ENCODE measurements at regions not wholly inside any gene's neighbourhood (a gene's known extent, or its start where the extent isn't known, plus 50 kb on each side); places are given as distances from the start of the nearest gene placed in this dataset.
"Not testable (repeated sequence)": the region's sequence is repeated elsewhere in the genome, so short reads cannot be mapped to it uniquely, and the experiment has no call there.

DNA sequence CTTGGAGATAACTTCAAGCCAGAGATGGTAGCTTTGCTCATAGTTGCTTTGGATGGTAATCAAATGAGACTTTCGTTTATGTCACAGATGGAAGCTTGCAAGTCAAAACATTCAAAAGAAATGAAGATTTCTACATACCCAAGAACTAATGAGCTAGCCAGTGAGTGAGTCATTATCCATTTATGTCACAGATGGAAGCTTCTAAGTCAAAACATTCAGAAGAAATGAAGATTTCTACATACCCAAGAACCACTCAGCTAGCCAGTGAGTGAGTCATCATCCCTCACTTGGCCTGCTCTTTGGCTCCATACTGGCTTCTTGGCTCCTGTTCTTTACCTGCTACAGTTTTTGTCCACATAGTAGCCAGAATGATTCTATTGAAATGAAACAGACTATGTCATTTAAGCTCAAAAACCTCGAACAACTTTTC is 559.8 kb upstream of the CBLB start:
- Mint-ChIP-seq H3K36me3 (ENCODE audit: low read depth) (peaks cover 7% of the 10 kb centered on the region), H3K4me1 (peaks cover 42% of the 10 kb centered on the region), H3K27ac (peak overlapping the region; percentile 96), H3K4me3 (peak overlapping the region; percentile 25), H3K27me3 (no peaks in the 10 kb centered on the region), H3K9me3 (peaks cover 7% of the 10 kb centered on the region)
- intact Hi-C loops (cut with micrococcal nuclease) = loop anchor here (1.0 to 10.0 kb wide), 14 partner anchors 28 to 1060 kb away; no protein-coding TSS in a partner anchor
- DNase-seq = no peak

DNA sequence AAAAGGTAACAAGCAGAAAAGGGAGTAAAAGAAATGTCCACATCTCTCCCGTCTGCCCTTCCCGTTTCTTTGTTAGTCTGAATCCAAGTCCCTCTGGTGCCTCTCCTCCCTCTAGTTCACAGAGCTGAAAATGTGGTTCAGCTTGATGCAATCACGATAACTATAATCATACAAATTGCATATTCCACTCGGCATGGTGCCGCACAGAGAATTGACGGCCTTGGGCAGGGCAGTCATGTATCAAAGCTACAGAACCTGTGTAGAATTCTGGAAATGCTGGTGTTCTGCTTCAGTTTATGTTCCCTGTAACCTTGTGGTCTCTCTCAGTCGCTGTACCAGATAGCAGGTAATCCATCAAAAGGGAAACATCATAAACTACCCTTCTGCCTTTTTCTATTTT is 562.9 kb upstream of the CBLB start:
- Mint-ChIP-seq H3K27me3 (no peaks in the 10 kb centered on the region), H3K36me3 (ENCODE audit: low read depth) (peaks cover 4% of the 10 kb centered on the region), H3K4me3 (no peak overlapping the region), H3K27ac (no peak overlapping the region), H3K4me1 (peaks cover 18% of the 10 kb centered on the region), H3K9me3 (peaks cover 12% of the 10 kb centered on the region)
- intact Hi-C loops (cut with micrococcal nuclease) = no loop called here
- DNase-seq = peak; percentile 40

DNA sequence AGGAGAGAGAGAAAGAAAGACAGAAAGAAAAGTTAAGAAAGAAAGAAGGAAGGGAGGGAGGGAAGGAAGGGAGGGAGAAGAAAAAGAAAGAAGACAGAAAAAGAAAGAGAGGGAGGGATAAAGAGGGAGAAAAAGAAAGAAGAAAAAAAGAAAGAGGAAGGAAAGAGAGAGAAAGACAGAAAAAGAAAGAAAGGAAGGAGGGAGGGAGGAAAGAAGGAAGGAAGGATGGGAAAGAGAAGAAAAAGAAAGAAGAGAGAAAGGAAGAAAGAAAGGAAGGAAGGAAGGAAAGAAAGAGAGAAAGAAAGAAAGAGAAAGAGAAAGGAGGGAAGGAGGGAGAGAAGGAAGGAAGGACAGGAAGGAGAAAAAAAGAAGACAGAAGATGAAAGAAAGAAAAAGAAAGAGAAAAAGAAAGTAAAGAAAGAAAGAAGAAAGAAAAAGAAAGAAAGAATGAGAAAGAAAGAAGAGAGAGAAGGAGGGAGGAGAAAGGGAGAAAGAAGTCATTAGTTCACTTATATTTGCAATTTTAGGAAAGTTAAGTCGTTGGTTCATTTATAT is 567.2 kb upstream of the CBLB start:
- intact Hi-C loops (cut with micrococcal nuclease) = no loop called here
- Mint-ChIP-seq H3K27ac (peak overlapping the region; percentile 70), H3K4me1 (peaks cover 1% of the 10 kb centered on the region), H3K4me3 (no peak overlapping the region), H3K27me3 (no peaks in the 10 kb centered on the region), H3K9me3 (peaks cover 13% of the 10 kb centered on the region), H3K36me3 (ENCODE audit: low read depth) (no peaks in the 10 kb centered on the region)
- DNase-seq = no peak

DNA sequence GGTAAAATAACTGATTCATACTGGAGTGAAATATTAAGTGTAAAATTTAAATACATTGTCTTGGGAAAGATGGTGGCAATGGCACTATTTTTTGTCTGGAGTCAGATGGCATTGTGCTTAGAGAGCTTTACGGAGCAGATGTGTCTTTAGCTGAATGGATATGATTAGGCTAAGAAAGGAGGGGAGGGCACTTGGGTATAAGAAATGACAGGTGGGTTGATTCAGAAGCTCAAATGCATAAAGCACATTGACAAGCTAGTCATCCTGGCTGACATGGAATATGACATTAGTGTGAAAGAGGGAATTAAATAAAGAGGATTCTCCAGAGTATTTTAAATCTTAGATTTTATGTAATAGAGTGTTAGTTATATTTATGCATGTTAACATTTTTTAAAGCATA is 570.1 kb upstream of the CBLB start:
- no peaks in the 10 kb centered on the region for H3K36me3 Mint-ChIP-seq (ENCODE audit: low read depth)
- no peak overlapping the region for H3K4me3 Mint-ChIP-seq
- intact Hi-C loops (cut with micrococcal nuclease) = no loop called here
- H3K9me3 Mint-ChIP-seq = peaks cover 9% of the 10 kb centered on the region
- H3K4me1 Mint-ChIP-seq = peaks cover 1% of the 10 kb centered on the region
- no peaks in the 10 kb centered on the region for H3K27me3 Mint-ChIP-seq
- no peak for DNase-seq
- H3K27ac Mint-ChIP-seq = no peak overlapping the region

DNA sequence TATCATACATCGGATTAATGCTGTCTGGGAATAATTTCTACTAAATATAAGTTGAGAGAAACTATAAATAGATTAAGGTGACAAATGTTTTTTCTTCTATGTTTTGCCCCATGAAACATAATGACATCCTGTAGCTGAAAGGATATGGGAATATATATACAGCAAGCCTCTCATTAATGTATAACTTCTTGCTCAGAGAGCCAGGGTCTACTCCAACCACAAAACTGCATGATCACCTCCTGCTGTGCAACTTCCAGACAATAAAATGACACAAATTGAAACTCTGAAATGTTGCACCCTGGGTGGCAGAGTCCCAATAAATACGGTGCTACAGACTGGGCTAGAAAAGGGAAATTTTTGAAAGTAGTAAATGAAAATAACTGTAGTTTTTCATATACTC is 571.9 kb upstream of the CBLB start:
- no peak overlapping the region for H3K4me3 Mint-ChIP-seq
- H3K4me1 Mint-ChIP-seq = no peaks in the 10 kb centered on the region
- H3K27ac Mint-ChIP-seq = no peak overlapping the region
- H3K9me3 Mint-ChIP-seq = peaks cover 5% of the 10 kb centered on the region
- no peak for DNase-seq
- intact Hi-C loops (cut with micrococcal nuclease) = no loop called here
- H3K27me3 Mint-ChIP-seq = no peaks in the 10 kb centered on the region
- H3K36me3 Mint-ChIP-seq (ENCODE audit: low read depth) = no peaks in the 10 kb centered on the region

DNA sequence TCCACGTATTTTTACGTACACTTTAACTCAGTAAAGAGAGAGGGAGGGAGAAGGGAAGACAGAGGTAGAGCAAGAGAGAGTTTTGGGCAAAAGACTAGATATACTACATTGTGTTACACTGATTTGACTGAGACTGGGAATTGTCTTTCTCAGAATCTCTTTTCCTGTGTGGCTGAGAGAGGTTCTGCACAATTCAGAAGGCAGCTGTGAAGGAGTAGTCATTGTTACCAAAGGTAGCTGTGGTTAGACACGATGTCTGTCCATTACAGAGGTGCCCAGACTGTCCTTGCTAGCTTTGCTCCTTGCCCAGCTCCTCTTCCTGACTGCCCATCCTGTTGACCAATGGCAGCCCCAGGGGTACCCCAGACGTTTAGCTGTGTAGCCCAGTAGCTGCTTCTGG is 577.5 kb upstream of the CBLB start:
- DNase-seq = no peak
- Mint-ChIP-seq H3K9me3 (peaks cover 10% of the 10 kb centered on the region), H3K27ac (peak overlapping the region; percentile 7), H3K27me3 (no peaks in the 10 kb centered on the region), H3K4me1 (peaks cover 7% of the 10 kb centered on the region), H3K36me3 (ENCODE audit: low read depth) (peaks cover 11% of the 10 kb centered on the region), H3K4me3 (no peak overlapping the region)
- intact Hi-C loops (cut with micrococcal nuclease) = no loop called here

DNA sequence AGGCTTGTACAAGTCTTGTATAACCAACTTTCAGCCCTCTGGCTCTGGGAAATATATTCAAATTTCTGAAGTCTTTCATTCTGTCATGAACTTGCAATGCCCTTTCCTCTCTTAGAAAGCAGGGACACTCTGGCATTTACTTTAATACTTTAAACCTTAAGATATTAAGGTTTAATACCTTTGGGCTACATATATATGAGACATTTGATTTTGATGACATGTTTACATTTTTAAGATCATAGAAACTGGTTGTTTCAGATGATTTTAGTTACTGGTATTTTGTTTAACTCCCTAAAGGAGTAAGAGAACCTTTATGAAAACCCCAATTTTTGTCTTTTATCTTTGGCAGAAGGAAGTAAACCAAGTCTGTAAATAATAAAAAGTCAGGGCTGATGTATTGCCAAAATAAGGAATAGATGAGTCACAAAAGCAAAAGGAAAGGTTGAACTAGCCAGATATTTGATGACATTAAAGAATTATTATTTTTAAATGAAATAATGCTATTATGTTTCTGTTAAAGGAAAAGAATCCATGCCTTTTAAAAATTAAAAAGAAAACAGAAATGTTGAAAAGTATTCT is 579.0 kb upstream of the CBLB start:
- H3K27me3 Mint-ChIP-seq = no peaks in the 10 kb centered on the region
- intact Hi-C loops (cut with micrococcal nuclease) = no loop called here
- H3K27ac Mint-ChIP-seq = no peak overlapping the region
- no peak overlapping the region for H3K4me3 Mint-ChIP-seq
- peaks cover 11% of the 10 kb centered on the region for H3K36me3 Mint-ChIP-seq (ENCODE audit: low read depth)
- H3K4me1 Mint-ChIP-seq = peaks cover 7% of the 10 kb centered on the region
- peaks cover 15% of the 10 kb centered on the region for H3K9me3 Mint-ChIP-seq
- DNase-seq = no peak

DNA sequence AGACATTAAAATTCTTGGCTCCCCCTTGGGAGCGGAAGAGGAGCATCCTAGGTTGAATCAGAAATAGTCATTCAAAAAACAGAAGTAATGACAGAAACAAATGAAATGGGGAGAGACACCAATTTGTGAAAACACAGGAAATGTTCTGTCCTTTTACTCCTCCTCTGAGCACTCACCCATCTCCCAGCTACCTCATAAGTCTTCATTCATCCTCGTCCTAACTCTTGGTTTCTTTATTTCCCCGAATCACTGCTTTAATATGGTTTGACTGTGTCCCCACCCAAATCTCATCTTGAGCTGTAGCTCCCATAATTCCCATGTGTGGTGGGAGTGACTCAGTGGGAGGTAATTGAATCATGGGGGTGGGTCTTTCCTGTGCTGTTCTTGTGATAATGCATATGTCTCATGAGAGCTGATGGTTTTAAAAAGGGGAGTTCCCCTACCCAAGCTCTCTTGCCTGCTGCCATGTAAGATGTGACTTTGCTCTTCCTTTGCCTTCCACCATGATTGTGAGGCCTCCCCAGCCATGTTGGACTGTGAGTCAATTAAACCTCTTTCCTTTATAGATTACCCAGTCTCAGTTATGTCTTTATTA is 579.7 kb upstream of the CBLB start:
- peaks cover 15% of the 10 kb centered on the region for H3K9me3 Mint-ChIP-seq
- intact Hi-C loops (cut with micrococcal nuclease); H3K27me3 Mint-ChIP-seq; H3K4me3 Mint-ChIP-seq; DNase-seq; H3K27ac Mint-ChIP-seq; H3K4me1 Mint-ChIP-seq: not testable (repeated sequence)
- peaks cover 11% of the 10 kb centered on the region for H3K36me3 Mint-ChIP-seq (ENCODE audit: low read depth)

DNA sequence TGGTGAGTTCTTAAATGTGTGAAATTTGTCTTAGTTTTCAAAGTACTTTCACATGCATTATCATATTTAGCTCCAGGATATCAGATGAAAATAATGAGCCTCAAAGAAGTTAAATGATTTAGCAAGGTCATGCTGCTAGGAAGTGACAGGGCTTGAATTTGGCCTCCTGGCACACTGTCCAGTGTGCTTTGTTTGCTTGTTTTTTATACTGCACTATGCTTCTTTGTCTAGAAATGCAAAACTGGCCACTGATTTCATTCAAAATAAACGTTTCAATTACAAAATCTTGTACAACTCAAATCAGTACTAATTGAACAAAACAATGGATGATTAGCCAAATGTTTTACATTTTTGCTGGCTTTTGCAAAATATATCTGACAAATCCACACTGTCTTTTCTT is 583.3 kb upstream of the CBLB start:
- no peak overlapping the region for H3K4me3 Mint-ChIP-seq
- H3K4me1 Mint-ChIP-seq = peaks cover 6% of the 10 kb centered on the region
- H3K9me3 Mint-ChIP-seq = peaks cover 15% of the 10 kb centered on the region
- peaks cover 11% of the 10 kb centered on the region for H3K36me3 Mint-ChIP-seq (ENCODE audit: low read depth)
- intact Hi-C loops (cut with micrococcal nuclease) = no loop called here
- no peak overlapping the region for H3K27ac Mint-ChIP-seq
- DNase-seq = no peak
- H3K27me3 Mint-ChIP-seq = no peaks in the 10 kb centered on the region

DNA sequence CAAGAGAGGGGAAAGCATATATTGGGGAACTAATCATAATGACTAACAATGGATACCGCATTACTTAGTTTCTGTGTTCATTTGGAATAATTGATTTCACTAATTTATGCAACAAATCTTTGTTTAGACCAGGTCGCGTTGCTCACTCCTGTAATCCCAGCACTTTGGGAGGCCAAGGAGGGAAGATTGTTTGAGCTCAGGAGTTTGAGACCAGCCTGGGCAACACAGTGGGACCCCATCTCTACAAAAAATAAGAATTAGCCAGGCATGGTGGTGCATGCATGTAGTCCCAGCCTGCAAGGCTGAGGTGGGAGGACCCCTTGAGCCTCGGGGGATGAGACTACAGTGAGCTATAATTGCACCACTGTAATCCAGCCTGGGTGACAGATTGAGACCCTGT is 585.7 kb upstream of the CBLB start:
- Mint-ChIP-seq H3K27ac (no peak overlapping the region), H3K9me3 (peaks cover 5% of the 10 kb centered on the region), H3K4me3 (no peak overlapping the region), H3K4me1 (peaks cover 12% of the 10 kb centered on the region), H3K27me3 (no peaks in the 10 kb centered on the region), H3K36me3 (ENCODE audit: low read depth) (no peaks in the 10 kb centered on the region)
- no peak for DNase-seq
- intact Hi-C loops (cut with micrococcal nuclease) = no loop called here

DNA sequence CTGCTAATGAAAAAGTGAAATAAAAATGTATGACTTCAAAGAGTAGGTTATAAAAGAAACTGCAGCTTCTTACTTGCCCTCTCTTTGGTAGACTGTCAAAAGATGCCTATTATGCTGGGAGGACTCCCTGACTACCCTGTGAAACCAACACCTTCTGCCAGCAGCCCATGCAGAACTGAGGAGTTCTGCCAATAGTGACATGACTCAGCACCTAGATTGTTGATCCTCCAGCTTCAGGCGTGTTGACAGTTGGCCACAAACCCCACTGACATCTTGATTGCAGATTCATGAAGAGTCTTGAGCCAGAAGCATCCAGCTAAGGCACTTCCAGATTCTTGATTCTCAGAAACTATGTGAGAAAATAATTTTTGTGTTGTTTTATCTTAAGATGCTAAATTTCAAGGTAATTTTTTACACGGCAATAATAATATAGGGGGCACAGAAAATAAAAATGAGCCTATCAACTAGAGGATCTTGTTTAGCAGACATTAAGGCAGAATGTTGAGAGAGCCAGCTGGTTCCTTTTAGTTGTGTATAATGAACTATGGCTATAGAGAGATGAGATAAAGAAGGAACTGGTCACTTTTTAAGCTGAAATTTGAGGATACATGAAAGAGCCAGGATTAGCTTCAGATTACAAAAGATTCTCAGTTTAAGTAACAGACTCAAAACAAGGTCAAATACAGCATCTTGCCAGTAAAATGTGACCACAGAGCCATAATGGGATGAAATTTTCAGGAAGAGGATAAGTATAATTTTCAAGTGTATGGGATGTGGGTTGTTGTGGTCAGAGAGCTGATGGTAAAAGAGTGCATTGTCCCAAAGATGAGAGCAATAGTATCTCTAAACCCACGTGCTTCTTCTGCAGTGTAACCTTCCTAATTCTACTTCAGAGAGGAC is 588.7 kb upstream of the CBLB start:
- no peak overlapping the region for H3K4me3 Mint-ChIP-seq

DNA sequence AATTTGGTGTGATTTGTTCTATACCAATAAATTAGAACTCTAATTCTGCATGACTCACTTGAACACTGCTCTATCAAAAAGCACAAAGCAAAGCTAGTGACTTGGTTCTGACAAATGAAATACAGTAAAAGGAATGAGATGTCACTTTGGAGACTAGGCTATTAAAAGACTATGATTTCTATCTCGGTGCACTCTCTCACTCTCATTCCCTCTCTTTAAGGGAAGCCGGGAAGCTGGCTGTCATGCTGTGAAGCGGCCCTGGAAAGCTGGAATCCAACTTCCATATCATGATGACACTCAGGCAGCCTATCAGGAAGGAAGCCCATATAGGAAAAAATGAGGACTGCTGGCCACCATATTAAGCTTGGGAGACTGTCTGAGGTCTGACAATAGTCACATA is 590.1 kb upstream of the CBLB start:
- peaks cover 12% of the 10 kb centered on the region for H3K4me1 Mint-ChIP-seq

More for the DNA sequence above, 588.7 kb upstream of the CBLB start:
- intact Hi-C loops (cut with micrococcal nuclease) = loop anchor here (2.0 kb wide), 1 partner anchor 29 kb away; no protein-coding TSS in a partner anchor
- H3K27ac Mint-ChIP-seq = peak overlapping the region; percentile 21
- H3K36me3 Mint-ChIP-seq (ENCODE audit: low read depth) = no peaks in the 10 kb centered on the region
- H3K4me1 Mint-ChIP-seq = peaks cover 12% of the 10 kb centered on the region
- H3K27me3 Mint-ChIP-seq = no peaks in the 10 kb centered on the region
- DNase-seq = peak; percentile 70
- peaks cover 17% of the 10 kb centered on the region for H3K9me3 Mint-ChIP-seq

DNA sequence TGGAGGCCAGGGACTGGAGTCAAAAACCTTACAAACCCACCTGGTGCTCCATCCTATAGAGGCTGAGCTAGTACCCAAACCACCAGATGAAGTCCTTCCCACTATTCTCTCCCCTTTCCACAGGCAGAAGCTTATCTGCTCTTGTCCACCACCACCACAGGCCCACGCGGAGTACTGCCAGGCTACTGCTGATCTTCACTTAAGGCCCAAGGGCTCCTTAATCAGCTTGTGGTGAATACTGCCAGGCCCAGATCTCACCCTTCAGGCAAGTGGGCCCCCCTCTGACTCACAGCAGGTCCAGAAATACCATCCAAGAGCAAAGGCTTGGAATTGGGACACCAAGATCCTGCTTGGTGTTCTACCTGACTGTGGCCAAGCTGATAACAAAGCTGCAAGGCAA is 598.1 kb upstream of the CBLB start:
- intact Hi-C loops (cut with micrococcal nuclease) = no loop called here

More for the DNA sequence above, 590.1 kb upstream of the CBLB start:
- Mint-ChIP-seq H3K9me3 (peaks cover 24% of the 10 kb centered on the region), H3K27me3 (no peaks in the 10 kb centered on the region), H3K36me3 (ENCODE audit: low read depth) (no peaks in the 10 kb centered on the region), H3K27ac (no peak overlapping the region), H3K4me3 (no peak overlapping the region)
- no peak for DNase-seq
- intact Hi-C loops (cut with micrococcal nuclease) = no loop called here

More for the DNA sequence above, 598.1 kb upstream of the CBLB start:
- peaks cover 6% of the 10 kb centered on the region for H3K36me3 Mint-ChIP-seq (ENCODE audit: low read depth)
- H3K4me1 Mint-ChIP-seq = no peaks in the 10 kb centered on the region
- no peak overlapping the region for H3K4me3 Mint-ChIP-seq
- H3K27me3 Mint-ChIP-seq = no peaks in the 10 kb centered on the region
- H3K9me3 Mint-ChIP-seq = peaks cover 53% of the 10 kb centered on the region
- H3K27ac Mint-ChIP-seq = no peak overlapping the region
- no peak for DNase-seq
